Osteocyte (in vitro differentiated cells): ENCODE measurements at regions not wholly inside any gene's neighbourhood (a gene's known extent, or its start where the extent isn't known, plus 50 kb on each side); places are given as distances from the start of the nearest gene placed in this dataset.

Experiments
- DNase-seq: peaks from one replicate; pipeline ENCODE4 v3.0.0; 2021; ENCODE audit warnings: mixed read lengths; ENCODE audit not compliant: unreplicated experiment; ENCODE audit errors: extremely low spot score
- H3K27ac Mint-ChIP-seq: one replicate; pipeline ENCODE4 v1.8.0; 2021; ENCODE audit warnings: mild to moderate bottlenecking, mixed read lengths; ENCODE audit not compliant: unreplicated experiment
- H3K27me3 Mint-ChIP-seq: one replicate; pipeline ENCODE4 v1.8.0; 2021; ENCODE audit warnings: mixed read lengths; ENCODE audit not compliant: unreplicated experiment
- H3K36me3 Mint-ChIP-seq: one replicate; pipeline ENCODE4 v1.8.0; 2021; ENCODE audit warnings: mixed read lengths; ENCODE audit not compliant: unreplicated experiment
- H3K4me1 Mint-ChIP-seq: one replicate; pipeline ENCODE4 v1.8.0; 2021; ENCODE audit warnings: mixed read lengths; ENCODE audit not compliant: unreplicated experiment
- H3K4me3 Mint-ChIP-seq: one replicate; pipeline ENCODE4 v1.8.0; 2021; ENCODE audit warnings: mild to moderate bottlenecking, moderate library complexity, mixed read lengths; ENCODE audit not compliant: unreplicated experiment
- H3K9me3 Mint-ChIP-seq: one replicate; pipeline ENCODE4 v1.8.0; 2021; ENCODE audit warnings: mixed read lengths; ENCODE audit not compliant: unreplicated experiment
- CTCF ChIP-seq: fragments of 200-600 bp; sonication (generic); IDR thresholded peaks from 2 replicates; pipeline ENCODE4 v1.5.0; 2021; ENCODE audit warnings: antibody characterized with exemption, mild to moderate bottlenecking, moderate library complexity

- Mint-ChIP-seq H3K27ac (peak overlapping the region; percentile 38), H3K4me1 (peaks cover 16% of the 10 kb centered on the region), H3K27me3 (no peaks in the 10 kb centered on the region), H3K4me3 (no peak overlapping the region), H3K9me3 (peaks cover 10% of the 10 kb centered on the region), H3K36me3 (peaks cover 18% of the 10 kb centered on the region)
- no peak for DNase-seq
- no peak for TF ChIP-seq CTCF
Observed at GRCh38 chr2:111219285-111219684, 98.6 kb downstream of the BCL2L11 start.

GRCh38 chr2:111219734-111220505 is 99.2 kb downstream of the BCL2L11 start:
- DNase-seq = no peak
- Mint-ChIP-seq H3K36me3 (peaks cover 12% of the 10 kb centered on the region), H3K27ac (peak overlapping the region; percentile 25), H3K9me3 (peaks cover 6% of the 10 kb centered on the region), H3K27me3 (no peaks in the 10 kb centered on the region), H3K4me3 (no peak overlapping the region), H3K4me1 (peaks cover 16% of the 10 kb centered on the region)
- no peak for TF ChIP-seq CTCF

GRCh38 chr2:111220962-111221361 is 100.2 kb downstream of the BCL2L11 start:
- H3K36me3 Mint-ChIP-seq = peaks cover 15% of the 10 kb centered on the region
- no peak for TF ChIP-seq CTCF
- H3K4me3 Mint-ChIP-seq = no peak overlapping the region
- DNase-seq = no peak
- H3K4me1 Mint-ChIP-seq = peaks cover 16% of the 10 kb centered on the region
- H3K27me3 Mint-ChIP-seq = no peaks in the 10 kb centered on the region
- H3K27ac Mint-ChIP-seq = no peak overlapping the region
- H3K9me3 Mint-ChIP-seq = peaks cover 6% of the 10 kb centered on the region

- DNase-seq = no peak
- TF ChIP-seq CTCF = no peak
- no peak overlapping the region for H3K4me3 Mint-ChIP-seq
- peaks cover 17% of the 10 kb centered on the region for H3K4me1 Mint-ChIP-seq
- no peak overlapping the region for H3K27ac Mint-ChIP-seq
- H3K27me3 Mint-ChIP-seq = no peaks in the 10 kb centered on the region
- peaks cover 15% of the 10 kb centered on the region for H3K36me3 Mint-ChIP-seq
- H3K9me3 Mint-ChIP-seq = peaks cover 6% of the 10 kb centered on the region
Observed at GRCh38 chr2:111221701-111222100, 101.0 kb downstream of the BCL2L11 start.

GRCh38 chr2:111222204-111222866 is 101.6 kb downstream of the BCL2L11 start:
- Mint-ChIP-seq H3K4me1 (peaks cover 24% of the 10 kb centered on the region), H3K27me3 (no peaks in the 10 kb centered on the region), H3K27ac (no peak overlapping the region), H3K4me3 (no peak overlapping the region), H3K36me3 (peaks cover 15% of the 10 kb centered on the region), H3K9me3 (peaks cover 6% of the 10 kb centered on the region)
- no peak for DNase-seq
- no peak for TF ChIP-seq CTCF
